RPMI7951 (cell line): ENCODE measurements at regions not wholly inside any gene's neighbourhood (a gene's known extent, or its start where the extent isn't known, plus 50 kb on each side); places are given as distances from the start of the nearest gene placed in this dataset.
"Not testable (repeated sequence)": the region's sequence is repeated elsewhere in the genome, so short reads cannot be mapped to it uniquely, and the experiment has no call there.

Experiments
- DNase-seq: peaks from one replicate; pipeline ENCODE4 v3.0.0-alpha.2; 2012; ENCODE audit warnings: low read depth

DNA sequence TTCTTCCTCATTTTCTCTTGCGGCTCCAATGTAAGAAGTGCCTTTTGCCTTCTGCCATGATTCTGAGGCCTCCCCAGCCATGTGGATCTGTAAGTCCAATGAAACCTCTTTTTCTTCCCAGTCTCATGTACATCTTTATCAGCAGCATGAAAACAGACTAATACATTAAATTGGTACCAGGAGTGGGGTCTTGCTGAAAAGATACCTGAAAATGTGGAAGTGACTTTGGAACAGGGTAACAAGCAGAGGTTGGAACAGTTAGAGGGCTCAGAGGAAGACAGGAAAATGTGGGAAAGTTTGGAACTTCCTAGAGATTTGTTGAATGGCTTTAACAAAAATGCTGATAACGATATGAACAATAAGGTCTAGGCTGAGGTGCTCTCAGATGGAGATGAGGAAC is 316.7 kb upstream of the HS3ST5 start:
- no peak for DNase-seq

DNA sequence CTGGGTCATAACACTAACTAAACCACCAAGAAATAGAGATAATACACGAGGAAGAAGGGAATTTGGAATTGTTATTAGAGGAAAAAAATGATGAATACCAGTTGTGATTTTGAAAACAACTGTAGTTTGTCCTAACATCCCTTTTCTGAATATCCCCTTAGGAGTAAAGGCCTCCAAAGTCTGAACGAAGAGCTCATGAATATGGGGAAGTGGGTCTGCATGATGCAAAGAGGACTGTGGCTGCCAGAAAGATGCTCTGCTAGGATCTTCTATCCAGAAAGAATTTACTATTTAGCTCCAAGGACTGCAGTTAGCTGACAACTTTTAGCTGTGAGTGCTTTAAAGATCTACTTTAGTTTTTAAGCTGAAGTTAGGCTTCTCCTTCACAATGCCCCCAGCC is 308.8 kb upstream of the HS3ST5 start:
- no peak for DNase-seq

DNA sequence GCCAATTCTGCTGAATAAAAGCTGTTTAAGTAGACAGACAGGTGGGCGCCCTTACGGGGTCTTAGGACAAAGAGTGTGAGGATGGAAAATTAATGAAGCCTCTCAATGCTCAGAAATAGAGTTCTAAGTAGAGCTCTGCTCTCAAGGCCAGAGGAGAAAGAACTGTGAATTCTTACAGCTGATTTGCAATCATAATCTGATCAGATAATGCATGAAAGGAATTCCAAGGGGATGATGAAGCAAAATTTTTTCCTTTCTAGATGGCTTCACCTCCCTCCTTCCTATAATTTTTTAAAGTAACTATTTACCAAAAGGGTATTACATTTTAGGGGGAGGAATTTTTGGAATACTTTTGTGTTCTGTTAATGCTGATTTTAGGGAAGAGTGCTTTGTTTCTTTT is 308.1 kb upstream of the HS3ST5 start:
- DNase-seq, result no peak

DNA sequence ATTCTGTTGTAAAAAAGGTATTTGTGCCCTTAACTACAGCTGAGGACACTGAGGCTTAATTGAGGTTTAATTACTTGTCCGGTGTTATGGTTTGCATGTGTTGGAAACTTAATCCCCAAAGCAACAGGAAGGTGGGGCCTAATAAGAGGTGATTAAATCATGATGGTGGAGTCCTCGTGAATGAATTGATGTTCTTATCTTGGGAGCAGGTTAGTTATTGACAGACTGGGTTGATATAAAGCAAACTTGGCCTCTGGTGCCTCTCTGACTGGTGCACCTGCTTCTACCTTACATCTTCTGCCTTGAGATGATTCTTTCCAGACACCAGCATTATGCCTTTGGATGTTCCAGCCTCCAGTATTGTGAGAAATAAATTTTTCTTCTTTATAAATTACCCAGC is 306.5 kb upstream of the HS3ST5 start:
- DNase-seq, result no peak

DNA sequence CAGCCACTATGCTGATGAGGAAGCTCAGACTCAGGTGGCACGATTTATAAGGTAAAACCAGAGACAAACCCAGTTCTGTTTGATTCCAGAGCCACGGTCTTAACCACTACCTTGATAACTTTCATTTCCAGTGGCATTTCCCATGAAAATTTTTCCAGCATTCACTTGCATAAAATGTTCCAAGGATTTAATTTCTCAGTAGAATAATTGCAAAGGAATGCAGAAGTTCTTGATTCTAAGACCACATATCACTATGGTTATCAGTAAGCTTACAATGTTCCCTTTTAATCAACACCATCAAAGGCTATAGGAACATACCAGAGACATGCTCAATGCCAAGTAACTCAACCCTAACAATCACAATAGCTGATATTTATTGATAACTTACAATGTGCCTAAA is 306.0 kb upstream of the HS3ST5 start:
- no peak for DNase-seq

DNA sequence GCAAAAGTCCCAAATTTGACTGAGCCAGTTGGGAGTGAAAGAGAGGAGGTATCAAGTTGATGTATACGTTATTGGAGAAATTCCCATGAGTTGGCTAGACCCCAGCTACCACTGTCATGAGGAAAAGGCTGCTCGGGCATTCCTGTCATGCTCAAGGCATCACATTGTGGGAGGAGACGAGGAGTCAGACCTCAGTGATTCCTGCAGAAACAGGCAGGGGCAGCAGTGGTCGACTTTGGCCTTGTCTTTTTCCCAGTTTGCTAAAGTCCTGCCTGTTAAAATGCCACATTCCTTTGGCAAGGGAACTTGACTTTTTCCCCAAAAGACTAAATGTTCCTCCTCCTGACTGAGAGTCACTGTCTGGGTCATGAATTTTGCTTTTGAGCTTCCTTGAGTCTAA is 295.5 kb upstream of the HS3ST5 start:
- DNase-seq, result no peak

DNA sequence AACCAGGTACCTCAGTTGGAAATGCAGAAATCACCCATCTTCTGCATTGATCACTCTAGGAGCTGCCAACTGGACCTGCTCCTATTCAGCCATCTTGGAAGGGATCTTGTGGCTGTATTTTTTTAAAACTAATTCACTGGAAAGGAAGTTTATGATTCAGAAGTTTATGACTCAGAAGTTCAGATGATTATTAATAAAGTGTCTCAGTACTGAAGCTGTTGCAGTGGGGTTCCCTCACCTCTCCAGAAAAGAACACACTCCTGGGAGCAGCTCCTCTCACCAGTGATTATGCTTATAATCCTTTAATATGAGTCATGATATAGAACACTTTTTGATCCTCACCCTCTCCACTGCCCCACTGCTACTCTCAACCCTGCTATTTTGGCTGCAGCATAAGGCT is 291.2 kb upstream of the HS3ST5 start:
- no peak for DNase-seq

DNA sequence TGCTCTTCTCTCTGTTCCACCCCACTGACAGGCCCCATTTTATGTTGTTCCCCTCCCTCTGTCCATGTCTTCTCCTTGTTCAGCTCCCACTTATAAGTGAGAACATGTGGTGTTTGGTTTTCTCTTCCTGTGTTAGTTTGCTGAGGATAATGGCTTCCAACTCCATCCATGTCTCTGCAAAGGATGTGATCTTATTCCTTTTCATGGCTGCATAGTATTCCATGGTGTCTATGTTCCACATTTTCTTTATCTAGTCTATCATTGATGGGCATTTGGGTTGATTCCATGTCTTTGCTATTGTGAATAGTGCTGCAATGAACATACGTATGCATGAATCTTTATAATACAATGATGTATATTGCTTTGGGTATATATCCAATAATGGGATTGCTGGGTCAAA is 283.4 kb upstream of the HS3ST5 start:
- not testable (repeated sequence) for DNase-seq

DNA sequence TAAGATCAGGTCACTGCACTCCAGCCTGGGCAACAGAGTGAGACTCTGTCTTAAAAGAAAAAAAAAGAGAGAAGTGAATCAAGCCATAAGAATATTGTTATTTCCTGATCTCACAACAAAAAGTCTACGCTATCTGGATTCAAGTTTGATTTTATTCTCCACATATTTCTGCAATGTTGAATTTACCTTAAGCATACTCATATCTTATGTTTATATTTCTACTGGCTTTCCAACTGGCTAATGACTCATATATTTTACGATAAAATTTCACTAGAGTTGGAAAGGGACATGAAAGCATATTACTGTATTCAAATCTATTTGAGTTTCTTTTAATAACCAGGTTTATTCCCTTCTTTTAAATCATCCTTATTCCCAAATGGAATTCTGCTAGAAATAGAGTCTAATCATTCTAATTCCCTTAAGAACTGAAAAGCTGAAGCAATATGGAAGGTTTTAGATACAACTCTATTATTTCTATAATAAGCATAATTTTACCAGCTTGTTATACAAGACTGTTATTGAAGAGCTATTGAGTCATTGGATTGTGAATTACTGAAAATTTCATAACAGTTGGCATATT is 276.9 kb upstream of the HS3ST5 start:
- no peak for DNase-seq

DNA sequence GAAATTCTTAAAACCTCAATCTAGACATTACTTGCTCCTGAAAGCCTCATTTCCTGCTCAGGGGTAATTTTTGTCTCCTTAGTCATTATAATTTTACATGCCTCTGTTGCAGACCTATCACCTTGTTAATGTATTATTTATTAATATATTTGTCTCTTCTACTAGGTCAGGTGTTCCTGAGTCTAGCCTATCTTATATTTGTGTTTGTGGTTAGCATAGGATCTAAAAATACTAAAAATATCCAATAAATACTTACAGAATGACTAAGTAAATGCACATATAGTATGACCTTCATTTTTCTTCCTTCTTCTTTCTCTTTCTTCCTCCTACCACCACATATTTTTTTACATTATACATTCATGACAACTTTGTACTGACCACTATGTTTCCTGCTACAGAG is 268.9 kb upstream of the HS3ST5 start:
- DNase-seq, result no peak

DNA sequence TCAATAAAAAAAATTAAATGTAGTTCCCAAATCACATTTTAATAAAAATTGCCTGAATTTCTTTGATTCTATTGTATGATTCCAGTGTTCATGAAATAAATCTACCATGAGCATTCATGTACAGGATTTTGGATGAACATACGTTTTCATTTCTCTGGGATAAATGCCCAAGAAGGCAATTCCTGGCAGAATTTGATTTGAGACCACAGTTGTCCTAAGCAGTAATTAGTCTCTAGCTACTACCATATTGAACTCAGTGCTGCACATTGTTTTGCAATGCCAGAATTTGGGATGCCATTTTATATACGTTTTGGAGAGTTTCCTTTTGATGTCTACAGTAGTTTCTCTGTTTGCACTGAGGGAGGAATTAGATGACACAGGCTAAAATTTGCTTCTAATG is 265.3 kb upstream of the HS3ST5 start:
- DNase-seq, result no peak

DNA sequence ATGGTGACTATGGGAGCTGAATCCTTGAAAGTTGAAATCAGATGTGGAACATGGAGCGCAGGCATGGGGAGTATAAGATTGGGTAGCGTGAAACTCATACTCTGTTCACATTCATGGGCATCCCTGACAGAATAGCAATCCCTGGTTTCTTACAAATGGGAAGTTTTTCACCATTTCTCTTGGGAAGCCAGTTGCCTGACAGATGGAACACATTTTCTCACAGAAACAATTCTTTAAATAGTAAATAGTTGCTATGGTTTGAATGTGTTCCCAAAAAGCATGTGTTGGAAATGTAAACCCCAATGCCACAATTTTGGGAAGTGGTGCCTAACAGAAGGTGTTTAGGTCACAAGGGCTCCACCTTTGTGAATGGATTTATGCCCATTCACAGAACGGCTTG is 262.8 kb upstream of the HS3ST5 start:
- DNase-seq, result no peak

DNA sequence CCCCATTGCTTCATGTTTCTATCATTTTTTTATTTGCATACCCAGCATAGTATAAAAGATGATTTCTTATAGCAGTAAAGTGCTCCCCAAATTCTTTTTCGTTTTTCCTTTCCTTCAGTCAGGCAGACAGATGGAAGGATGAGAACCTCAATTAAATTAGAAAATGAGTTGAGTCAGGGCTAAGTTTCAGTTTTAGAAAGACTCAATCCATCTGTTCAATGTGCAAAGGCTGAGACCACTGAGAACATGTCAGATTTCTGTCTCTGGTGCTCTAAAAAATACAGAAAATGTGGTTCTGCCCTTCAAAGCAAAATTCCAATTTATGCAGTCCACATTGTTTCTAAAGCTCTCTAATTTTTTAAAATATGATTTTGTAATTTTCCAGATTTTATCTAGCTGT is 257.6 kb upstream of the HS3ST5 start:
- no peak for DNase-seq

DNA sequence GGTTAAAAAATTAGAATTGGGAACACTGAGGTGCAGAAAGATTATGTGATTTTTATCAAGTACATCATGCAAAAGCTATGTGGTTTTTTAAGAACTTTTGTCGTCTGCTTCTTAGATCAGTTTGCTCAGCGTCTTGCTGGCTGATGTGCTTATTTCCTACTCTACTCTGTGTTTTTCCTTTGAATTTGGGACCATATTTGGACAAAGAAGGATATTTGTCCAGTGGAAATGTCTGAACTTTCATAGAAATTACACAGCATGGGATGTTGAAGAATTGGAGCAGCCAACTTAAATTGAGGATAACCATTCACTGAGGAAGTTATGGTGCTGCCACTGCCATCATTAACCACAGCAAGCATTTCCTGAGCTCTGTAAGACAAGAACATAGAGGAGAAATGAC is 252.8 kb upstream of the HS3ST5 start:
- DNase-seq, result no peak

DNA sequence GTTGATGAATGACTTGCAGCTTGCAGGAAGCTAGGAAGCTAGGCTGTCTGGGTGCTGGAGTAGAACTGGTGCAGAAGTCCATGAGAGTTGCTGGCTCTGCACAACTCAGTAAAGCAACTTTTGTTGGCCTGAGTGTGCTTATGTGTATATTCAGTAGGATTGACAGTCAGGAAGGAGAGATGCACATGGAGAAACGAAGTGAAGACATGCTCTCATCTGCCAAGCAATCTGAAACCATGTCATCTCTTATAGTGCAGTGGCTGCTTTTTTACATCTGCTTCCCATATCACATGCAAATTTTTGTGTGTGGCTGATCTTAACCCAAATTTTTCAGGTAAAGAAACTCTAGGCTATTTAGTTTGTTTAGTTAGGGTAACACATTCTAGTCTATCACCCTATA is 252.4 kb upstream of the HS3ST5 start:
- no peak for DNase-seq

DNA sequence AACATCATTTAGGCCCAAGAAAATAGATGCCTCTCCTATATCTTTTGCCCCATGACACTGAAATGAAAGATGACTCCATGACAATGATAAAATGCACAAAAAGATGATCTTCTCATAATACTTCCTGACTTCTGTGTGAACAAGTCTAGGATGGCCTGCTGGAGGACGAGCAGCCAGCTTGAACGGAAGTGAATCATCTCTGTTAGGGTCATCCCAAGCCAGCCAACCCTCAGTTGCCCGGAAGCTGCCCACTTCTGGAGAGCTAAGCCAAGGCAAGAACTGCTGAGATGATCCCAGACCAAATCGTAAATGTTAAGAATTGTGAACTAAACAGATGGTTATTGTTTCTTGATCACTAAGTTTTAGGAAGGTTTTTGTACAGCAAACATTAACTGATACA is 249.7 kb upstream of the HS3ST5 start:
- DNase-seq, result no peak

DNA sequence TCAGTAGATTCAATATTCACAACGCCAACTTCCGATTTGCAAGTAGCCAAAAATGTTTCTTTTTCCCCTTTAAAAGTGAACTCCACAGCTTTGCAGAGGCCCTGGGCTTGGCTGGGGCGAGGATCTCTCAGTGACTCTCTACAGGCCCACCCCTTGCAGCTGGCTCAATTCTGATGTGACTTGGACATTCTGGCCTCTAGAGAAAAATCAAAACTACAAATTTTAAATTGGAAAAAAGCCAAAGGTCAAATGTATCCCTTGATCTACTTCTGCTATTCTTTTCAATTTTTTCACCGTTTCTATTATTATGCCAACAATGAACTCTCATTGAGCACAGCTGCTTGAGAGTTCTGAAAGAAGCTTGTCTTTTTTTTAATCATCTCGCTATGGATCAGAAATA is 245.9 kb upstream of the HS3ST5 start:
- no peak for DNase-seq

DNA sequence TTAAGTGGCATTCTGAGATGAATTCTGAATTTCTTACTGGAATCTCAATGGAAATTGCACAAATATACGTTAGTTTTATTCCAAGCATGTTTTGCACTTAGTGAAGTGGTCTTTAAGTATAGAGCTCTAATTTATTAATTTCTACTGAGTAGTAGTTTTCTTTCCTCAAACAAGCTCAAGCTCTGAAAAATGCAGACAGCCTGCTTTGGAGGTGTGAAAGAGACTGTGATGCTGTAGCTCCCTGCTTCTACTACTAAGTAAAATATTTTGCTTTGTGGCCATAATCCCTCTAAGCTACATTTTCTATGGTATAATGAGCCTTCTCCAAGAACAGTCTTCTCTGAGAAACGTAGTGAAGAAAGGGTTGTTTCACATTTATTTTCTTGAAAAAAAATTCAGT is 243.5 kb upstream of the HS3ST5 start:
- no peak for DNase-seq

DNA sequence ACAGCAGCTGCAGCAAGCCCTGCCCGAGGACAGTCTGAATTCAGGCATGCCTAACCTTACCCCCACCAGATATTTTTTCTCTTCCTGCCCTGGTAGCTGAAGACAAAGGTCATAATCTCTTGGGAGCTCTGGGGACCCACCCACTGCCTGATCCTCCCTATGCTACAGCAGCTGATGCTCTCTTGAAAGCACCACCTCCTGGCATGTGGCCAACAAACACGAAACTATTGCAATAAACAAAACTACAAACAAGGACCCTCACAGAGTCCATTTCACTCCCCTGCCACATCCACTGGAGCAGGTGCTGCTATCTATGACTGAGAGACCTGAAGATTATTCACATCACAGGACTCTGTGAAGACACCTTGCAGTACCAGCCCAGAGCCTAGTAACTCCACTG is 238.5 kb upstream of the HS3ST5 start:
- DNase-seq, result no peak

DNA sequence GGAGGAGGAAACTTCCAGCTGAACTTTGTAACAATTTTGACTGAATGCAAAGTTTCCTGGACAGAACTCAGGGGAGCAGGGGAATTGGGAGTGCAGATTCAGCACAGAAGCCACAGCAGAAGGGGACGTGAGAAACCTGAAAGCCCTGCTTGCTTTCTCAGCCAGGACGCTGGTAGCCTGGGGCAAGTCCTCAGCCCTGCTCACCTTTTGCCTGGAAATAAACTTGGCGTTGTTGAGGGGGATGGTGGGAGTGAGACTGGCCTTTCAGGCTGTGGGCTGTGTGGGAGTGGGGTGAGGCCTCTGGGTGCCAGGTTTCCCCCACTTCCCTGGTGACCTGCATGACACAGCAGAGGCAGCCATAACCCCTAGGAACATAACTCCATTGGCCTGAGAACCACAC is 238.1 kb upstream of the HS3ST5 start:
- no peak for DNase-seq

DNA sequence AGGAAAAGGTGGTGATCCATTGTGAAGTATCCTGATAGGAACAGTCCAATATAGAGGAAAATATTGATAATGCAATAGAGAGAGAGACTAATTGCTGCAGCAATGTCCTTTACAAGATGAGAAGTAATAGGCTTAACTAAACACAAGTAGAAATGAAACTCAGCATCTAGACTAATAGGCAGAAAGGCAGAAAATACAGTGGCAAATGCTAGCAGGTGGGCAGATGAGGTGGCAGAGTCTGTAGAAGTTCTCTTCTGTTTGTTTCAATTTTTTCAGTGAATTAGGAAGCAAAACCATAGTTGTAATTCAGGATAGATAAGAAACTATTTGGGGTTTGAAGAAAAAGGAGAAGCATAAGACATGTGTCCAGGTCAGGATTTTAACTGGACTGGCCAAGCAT is 236.7 kb upstream of the HS3ST5 start:
- DNase-seq, result no peak

DNA sequence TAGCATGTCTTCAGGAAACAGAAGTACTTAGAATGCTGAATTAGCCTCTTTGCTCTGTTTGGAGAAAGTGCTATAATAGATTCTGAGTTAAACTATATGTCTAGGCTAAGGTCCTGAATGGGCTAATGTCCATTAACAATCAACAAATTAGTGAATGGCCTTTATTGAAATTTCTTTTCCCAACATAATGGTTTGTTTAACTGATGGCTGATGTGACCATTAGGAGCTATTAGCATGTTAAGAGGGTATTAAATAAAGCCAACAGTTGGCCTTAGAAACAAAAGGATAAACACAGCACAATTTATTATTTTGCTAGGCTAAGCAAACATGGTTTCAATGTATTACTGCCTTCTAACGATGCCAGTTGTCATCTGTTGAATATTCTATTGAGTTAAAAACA is 234.3 kb upstream of the HS3ST5 start:
- DNase-seq, result no peak

DNA sequence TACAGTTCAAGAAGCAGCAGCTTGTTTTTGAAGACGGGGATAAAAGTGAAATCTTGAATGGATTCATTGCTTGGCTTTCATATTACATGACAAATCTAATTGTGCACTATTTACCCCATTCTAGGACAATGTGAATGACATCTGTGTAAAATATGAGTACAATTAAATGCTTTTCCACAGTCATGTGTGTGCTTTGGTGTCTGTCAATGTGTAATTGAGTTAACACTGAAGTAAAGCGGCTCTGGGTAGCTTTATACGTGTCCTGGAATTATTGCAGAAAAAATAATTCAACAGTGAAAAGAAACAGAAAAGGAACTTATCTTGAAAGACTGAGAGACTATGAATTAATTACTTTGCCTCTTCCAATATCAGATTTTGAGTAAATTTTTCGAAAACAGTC is 233.5 kb upstream of the HS3ST5 start:
- no peak for DNase-seq

DNA sequence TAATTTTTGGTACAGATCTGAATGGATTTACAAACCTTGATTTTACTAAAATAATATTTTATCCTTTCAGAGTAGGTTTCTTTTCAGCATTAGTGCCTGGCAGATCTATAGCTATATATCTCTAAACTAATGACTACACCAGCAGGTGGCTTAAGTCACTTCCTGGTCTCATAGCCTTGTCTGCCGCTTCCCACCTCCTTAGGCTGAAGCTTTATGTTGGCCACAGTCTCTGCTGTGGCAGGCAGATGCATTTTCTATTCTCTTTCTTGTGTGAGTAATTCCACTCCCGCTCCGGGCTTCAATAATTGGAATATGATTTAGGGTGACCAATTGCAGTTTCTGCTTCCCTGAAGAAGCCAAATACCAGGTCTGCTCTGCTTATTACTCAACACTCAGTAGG is 226.8 kb upstream of the HS3ST5 start:
- DNase-seq, result no peak
